Natural killer cell (primary cell): ENCODE measurements at regions not wholly inside any gene's neighbourhood (a gene's known extent, or its start where the extent isn't known, plus 50 kb on each side); places are given as distances from the start of the nearest gene placed in this dataset.
"Not testable (repeated sequence)": the region's sequence is repeated elsewhere in the genome, so short reads cannot be mapped to it uniquely, and the experiment has no call there.

Experiments
- ATAC-seq, 3 donors: fragments of 150-1000 bp in 2 of 3; fragments of 200-7000 bp in 1 of 3; cut with Tn5 transposase; 1 replicate in 1 of 3; 2 replicates in 2 of 3; pipeline ENCODE4 v1.10.0; 2021; ENCODE audit warnings: mild to moderate bottlenecking in 2 of 3, moderate library complexity in 2 of 3
- DNase-seq, 2 donors: peaks; one replicate each; pipeline versions ENCODE4 v3.0.0 to v3.0.0-alpha.2; 2013 to 2021; ENCODE audit warnings: mixed read lengths in 1 of 2
- H3K27ac ChIP-seq: one replicate; pipeline ENCODE4 v1.5.1; 2013; ENCODE audit warnings: mild to moderate bottlenecking, low read length
- H3K27me3 ChIP-seq: one replicate; pipeline ENCODE4 v1.6.1; 2013; ENCODE audit warnings: low read length; ENCODE audit not compliant: control insufficient read depth, insufficient read depth
- H3K36me3 ChIP-seq: one replicate; pipeline ENCODE4 v1.6.1; 2013; ENCODE audit warnings: low read length; ENCODE audit not compliant: control insufficient read depth, insufficient read depth
- H3K4me1 ChIP-seq: one replicate; pipeline ENCODE4 v1.6.1; 2013; ENCODE audit warnings: low read length; ENCODE audit not compliant: control insufficient read depth, insufficient read depth
- H3K4me3 ChIP-seq: one replicate; pipeline ENCODE4 v1.5.1; 2013; ENCODE audit warnings: low read length
- H3K9me3 ChIP-seq: one replicate; pipeline ENCODE4 v1.6.1; 2013; ENCODE audit warnings: low read length; ENCODE audit not compliant: control insufficient read depth, insufficient read depth
- H3K27ac Mint-ChIP-seq, 2 donors: one replicate each; pipeline ENCODE4 v1.8.0; 2022; ENCODE audit warnings: mild to moderate bottlenecking in 2 of 2, mixed read lengths in 2 of 2, moderate library complexity in 1 of 2
- H3K27me3 Mint-ChIP-seq, 2 donors: one replicate each; pipeline ENCODE4 v1.8.0; 2022; ENCODE audit warnings: low read depth in 2 of 2, mixed read lengths in 2 of 2
- H3K36me3 Mint-ChIP-seq: one replicate; pipeline ENCODE4 v1.8.0; 2022; ENCODE audit warnings: mixed read lengths
- H3K4me1 Mint-ChIP-seq, 2 donors: one replicate each; pipeline ENCODE4 v1.8.0; 2022; ENCODE audit warnings: mixed read lengths in 2 of 2
- H3K4me3 Mint-ChIP-seq: one replicate; pipeline ENCODE4 v1.8.0; 2022; ENCODE audit warnings: mild to moderate bottlenecking, moderate library complexity, mixed read lengths
- H3K9me3 Mint-ChIP-seq, 2 donors: one replicate each; pipeline ENCODE4 v1.8.0; 2022; ENCODE audit warnings: mixed read lengths in 2 of 2
- CTCF ChIP-seq: fragments of 200-600 bp; IDR thresholded peaks from one replicate; pipeline ENCODE4 v1.8.0; 2022; ENCODE audit warnings: antibody characterized with exemption
- WGBS: methylation state at CpG from one replicate; pipeline ENCODE4 v1.1.7; 2013; ENCODE audit warnings: missing lambda C conversion rate; ENCODE audit not compliant: insufficient coverage; 5-methylcytosine and 5-hydroxymethylcytosine counted together
- intact Hi-C: fragments of 100-400 bp; cut with micrococcal nuclease; formaldehyde crosslinking; loops from one replicate; pipeline ENCODE4 v1.14.2; 2022

DNA sequence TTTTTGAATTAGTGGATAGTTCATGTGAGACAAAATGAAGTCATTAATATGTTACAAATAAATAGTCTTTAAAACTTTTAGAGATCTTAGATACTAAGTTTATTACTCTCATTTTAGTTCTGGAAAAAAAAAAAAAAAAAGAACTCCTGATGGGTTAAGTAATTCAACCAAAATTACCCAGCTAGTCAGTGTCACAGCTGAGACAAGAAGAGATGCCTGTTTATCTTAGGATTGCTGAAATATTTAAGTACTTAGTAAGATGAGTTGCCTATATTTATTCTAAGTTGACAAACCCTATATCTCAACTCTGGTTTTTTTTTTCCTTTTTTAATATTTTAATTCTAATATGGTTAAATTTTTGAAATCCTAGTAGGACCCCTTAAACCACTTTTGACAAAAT lies 781.0 kb upstream of the LRRN3 start:
- Mint-ChIP-seq H3K27ac (no peak overlapping the region), H3K36me3 (no peaks in the 10 kb centered on the region), H3K4me3 (no peak overlapping the region), H3K9me3 (peaks cover 29 to 49% of the 10 kb centered on the region in 2 donors), H3K27me3 (no peaks in the 10 kb centered on the region), H3K4me1 (no peaks in the 10 kb centered on the region)
- no peaks in the 10 kb centered on the region for H3K36me3 ChIP-seq
- H3K4me3 ChIP-seq = no peak overlapping the region
- H3K27me3 ChIP-seq = no peaks in the 10 kb centered on the region
- no peak for ATAC-seq
- peaks cover 8% of the 10 kb centered on the region for H3K9me3 ChIP-seq
- intact Hi-C loops = loop anchor here (10.0 kb wide), 1 partner anchor 65 kb away; no protein-coding TSS in a partner anchor
- no peak for TF ChIP-seq CTCF
- no peaks in the 10 kb centered on the region for H3K4me1 ChIP-seq
- DNase-seq = no peak
- H3K27ac ChIP-seq = no peak overlapping the region

DNA sequence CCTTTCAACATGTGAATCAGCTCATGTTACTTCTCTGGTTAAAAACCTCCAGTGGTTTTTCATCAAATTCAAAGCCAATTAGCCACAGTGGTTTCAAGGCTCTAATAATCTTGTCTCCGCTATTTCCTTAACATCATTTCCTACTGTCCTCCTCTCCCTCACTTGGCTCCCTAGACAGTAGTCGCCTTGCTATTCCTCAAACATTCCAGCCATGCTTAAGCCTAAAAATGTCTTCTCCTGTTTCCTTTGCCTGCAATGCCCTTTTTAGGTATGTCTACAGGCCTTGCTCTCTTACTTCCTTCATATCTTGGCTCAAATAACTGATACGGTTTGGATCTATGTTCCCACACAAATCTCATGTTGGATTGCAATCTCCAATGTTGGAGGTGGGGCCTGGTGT lies 779.4 kb upstream of the LRRN3 start:
- H3K36me3 ChIP-seq = no peaks in the 10 kb centered on the region
- ATAC-seq = no peak
- no peaks in the 10 kb centered on the region for H3K27me3 Mint-ChIP-seq
- H3K4me3 Mint-ChIP-seq = no peak overlapping the region
- no peak overlapping the region for H3K27ac ChIP-seq
- no peaks in the 10 kb centered on the region for H3K27me3 ChIP-seq
- H3K4me1 Mint-ChIP-seq = no peaks in the 10 kb centered on the region
- peaks cover 8% of the 10 kb centered on the region for H3K9me3 ChIP-seq
- DNase-seq = no peak
- no peaks in the 10 kb centered on the region for H3K36me3 Mint-ChIP-seq
- no peaks in the 10 kb centered on the region for H3K4me1 ChIP-seq
- H3K9me3 Mint-ChIP-seq = peaks cover 35 to 43% of the 10 kb centered on the region in 2 donors
- H3K4me3 ChIP-seq = no peak overlapping the region
- intact Hi-C loops = no loop called here
- TF ChIP-seq CTCF = no peak
- 62% methylated on average over 3 of the region's 3 CpGs for WGBS
- no peak overlapping the region for H3K27ac Mint-ChIP-seq

DNA sequence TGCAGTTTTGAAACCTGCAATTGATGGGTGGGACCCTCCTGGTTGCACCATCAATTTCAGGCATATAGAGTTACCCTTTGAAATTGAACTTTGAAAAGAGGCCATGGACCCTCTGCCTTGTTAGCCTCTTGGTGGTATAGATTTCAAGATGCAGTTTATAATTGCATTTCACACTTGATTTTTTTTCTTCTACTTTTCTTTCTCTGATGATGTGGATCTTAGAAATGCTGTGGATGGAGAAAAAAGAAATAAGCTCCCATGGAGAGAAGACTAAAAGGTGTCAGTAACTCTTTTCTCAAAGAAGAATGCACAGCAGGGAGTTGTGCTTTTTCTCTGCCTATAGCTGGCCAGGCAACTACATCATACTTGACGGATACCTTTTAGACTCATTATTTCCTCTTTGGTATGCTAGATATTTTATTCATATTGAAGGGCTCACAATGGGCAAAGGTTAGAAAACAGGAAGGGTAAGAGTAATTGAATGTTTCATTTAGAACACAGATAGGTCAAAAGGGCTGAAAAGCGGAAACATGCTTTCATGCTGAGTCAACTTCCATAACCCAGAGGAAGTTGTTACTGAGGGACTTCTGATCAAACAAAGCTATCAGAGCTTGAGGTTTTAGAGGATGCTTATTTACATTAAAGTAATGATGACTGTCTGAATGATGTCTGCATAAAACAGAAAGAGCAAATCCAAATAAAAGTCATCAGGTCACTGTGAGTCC lies 773.2 kb upstream of the LRRN3 start:
- H3K9me3 Mint-ChIP-seq = peaks cover 28 to 41% of the 10 kb centered on the region in 2 donors
- H3K27me3 Mint-ChIP-seq = no peaks in the 10 kb centered on the region
- no peak overlapping the region for H3K27ac Mint-ChIP-seq
- Histone ChIP-seq H3K27ac (no peak overlapping the region), H3K9me3 (peaks cover 3% of the 10 kb centered on the region), H3K27me3 (no peaks in the 10 kb centered on the region), H3K36me3 (no peaks in the 10 kb centered on the region), H3K4me3 (no peak overlapping the region), H3K4me1 (no peaks in the 10 kb centered on the region)
- no peak overlapping the region for H3K4me3 Mint-ChIP-seq
- H3K4me1 Mint-ChIP-seq = no peaks in the 10 kb centered on the region
- intact Hi-C loops = no loop called here
- ATAC-seq (no peak), DNase-seq (no peak)
- peaks cover 9% of the 10 kb centered on the region for H3K36me3 Mint-ChIP-seq
- TF ChIP-seq CTCF = no peak
- WGBS = 64% methylated on average over 1 of the region's 2 CpGs

- H3K27me3 ChIP-seq, intact Hi-C loops, H3K9me3 ChIP-seq, H3K4me3 ChIP-seq, H3K27ac ChIP-seq, H3K36me3 Mint-ChIP-seq, H3K4me1 ChIP-seq, DNase-seq, H3K27ac Mint-ChIP-seq, H3K27me3 Mint-ChIP-seq, H3K4me3 Mint-ChIP-seq, ATAC-seq, H3K36me3 ChIP-seq, H3K4me1 Mint-ChIP-seq: not testable (repeated sequence)
- H3K9me3 Mint-ChIP-seq = peaks cover 21 to 24% of the 10 kb centered on the region in 2 donors
- 83% methylated on average over 5 of the region's 5 CpGs for whole genome bisulfite sequencing
These were observed 770.6 kb upstream of the LRRN3 start for GRCh38 chr7:110320285-110320684.
